ENCODE measurements at regions not wholly inside any gene's neighbourhood (a gene's known extent, or its start where the extent isn't known, plus 50 kb on each side); places are given as distances from the start of the nearest gene placed in this dataset.

DNA sequence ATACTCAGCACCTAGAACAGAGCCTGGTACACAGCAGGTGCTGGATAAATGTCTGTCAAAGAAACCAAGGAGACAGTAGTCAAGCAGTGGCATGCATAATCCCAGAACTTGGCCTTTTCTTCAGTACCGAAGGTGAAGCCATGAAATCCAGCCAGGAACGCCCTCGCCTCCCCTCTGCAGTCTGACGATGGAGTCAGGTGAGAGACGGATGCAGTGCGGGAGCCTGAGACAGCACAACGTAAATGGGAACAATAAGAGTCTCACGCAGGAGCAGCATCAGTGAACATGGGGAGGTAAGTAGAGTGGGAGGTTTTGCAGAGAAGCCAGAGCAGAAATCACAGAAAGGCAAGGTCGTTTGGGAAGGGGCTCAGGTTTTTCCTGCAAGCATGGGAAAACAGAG is 389.3 kb upstream of the MYT1L start:
- TF ChIP-seq POLR2A (IDR thresholded peaks at IDR 0.05): no peak
- TF ChIP-seq, protein P1, sequence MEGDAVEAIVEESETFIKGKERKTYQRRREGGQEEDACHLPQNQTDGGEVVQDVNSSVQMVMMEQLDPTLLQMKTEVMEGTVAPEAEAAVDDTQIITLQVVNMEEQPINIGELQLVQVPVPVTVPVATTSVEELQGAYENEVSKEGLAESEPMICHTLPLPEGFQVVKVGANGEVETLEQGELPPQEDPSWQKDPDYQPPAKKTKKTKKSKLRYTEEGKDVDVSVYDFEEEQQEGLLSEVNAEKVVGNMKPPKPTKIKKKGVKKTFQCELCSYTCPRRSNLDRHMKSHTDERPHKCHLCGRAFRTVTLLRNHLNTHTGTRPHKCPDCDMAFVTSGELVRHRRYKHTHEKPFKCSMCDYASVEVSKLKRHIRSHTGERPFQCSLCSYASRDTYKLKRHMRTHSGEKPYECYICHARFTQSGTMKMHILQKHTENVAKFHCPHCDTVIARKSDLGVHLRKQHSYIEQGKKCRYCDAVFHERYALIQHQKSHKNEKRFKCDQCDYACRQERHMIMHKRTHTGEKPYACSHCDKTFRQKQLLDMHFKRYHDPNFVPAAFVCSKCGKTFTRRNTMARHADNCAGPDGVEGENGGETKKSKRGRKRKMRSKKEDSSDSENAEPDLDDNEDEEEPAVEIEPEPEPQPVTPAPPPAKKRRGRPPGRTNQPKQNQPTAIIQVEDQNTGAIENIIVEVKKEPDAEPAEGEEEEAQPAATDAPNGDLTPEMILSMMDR (IDR thresholded peaks at IDR 0.05): no peak
